Endothelial cell of umbilical vein (primary cell): ENCODE measurements at regions not wholly inside any gene's neighbourhood (a gene's known extent, or its start where the extent isn't known, plus 50 kb on each side); places are given as distances from the start of the nearest gene placed in this dataset.

Experiments
- BruUV-seq: library from RNA; stranded (reverse); fragments of 400-500 nt; replicated peaks from 2 replicates; lab custom pipeline; 2021; lab: Mats Ljungman, UMichigan
- CTCF ChIA-PET: fragments of 300-600, 350-600 bp; sonication (Branson Sonifier 250); formaldehyde crosslinking; loops from one replicate; lab custom pipeline; 2021; ENCODE audit warnings: antibody characterized with exemption, inconsistent platforms; lab: Charles Lee
- POLR2A ChIA-PET: fragments of 300-600, 350-600 bp; sonication (Branson Sonifier 250); formaldehyde crosslinking; loops from one replicate; lab custom pipeline; 2021; ENCODE audit warnings: antibody characterized with exemption, inconsistent platforms; lab: Charles Lee
- DNase-seq: peaks from one replicate; pipeline ENCODE4 v3.0.0-alpha.2; 2011; ENCODE audit warnings: low read depth, low spot score
- FAIRE-seq: peaks from 2 replicates; lab custom pipeline; 2011; peaks lifted over from hg19 to GRCh38; lab: Jason Lieb, UNC
- H2AFZ ChIP-seq: 2 replicates; pipeline ENCODE4 v1.6.0; 2012; ENCODE audit warnings: low read depth, low read length, control low read depth, inconsistent platforms
- H3K27ac ChIP-seq: 2 replicates; pipeline ENCODE4 v1.5.1; 2011; ENCODE audit warnings: low read depth, mild to moderate bottlenecking, control low read depth, low read length, moderate library complexity; ENCODE audit not compliant: insufficient read depth
- H3K27me3 ChIP-seq, 2 experiments: 2 replicates each; pipeline versions ENCODE4 v1.6.0 to v1.6.1; 2011; ENCODE audit warnings: low read length in 2 of 2, mixed read lengths in 1 of 2; ENCODE audit not compliant: control insufficient read depth in 2 of 2, insufficient read depth in 2 of 2
- H3K36me3 ChIP-seq, 2 experiments: 2 replicates in 1 of 2; 3 replicates in 1 of 2; pipeline ENCODE4 v1.5.1; 2011; ENCODE audit warnings: low read length in 2 of 2, mild to moderate bottlenecking in 1 of 2, moderate library complexity in 1 of 2; ENCODE audit not compliant: control insufficient read depth in 2 of 2, insufficient read depth in 2 of 2; ENCODE audit errors: extremely low read depth in 1 of 2
- H3K4me1 ChIP-seq: 3 replicates; pipeline ENCODE4 v1.5.1; 2011; ENCODE audit warnings: mild to moderate bottlenecking, low read length; ENCODE audit not compliant: control insufficient read depth, insufficient read depth; ENCODE audit errors: extremely low read depth
- H3K4me2 ChIP-seq: 2 replicates; pipeline ENCODE4 v1.6.1; 2011; ENCODE audit warnings: low read length, control low read depth, mixed read lengths; ENCODE audit not compliant: insufficient read depth
- H3K4me3 ChIP-seq, 3 experiments: fragments of 200-600 bp in 1 of 3; sonication (generic), shearing (Covaris generic) in 1 of 3; replicated peaks in 1 of 3; 2 replicates each; pipeline ENCODE4 v1.5.1; 2011 to 2016; ENCODE audit warnings: control low read depth in 3 of 3, low read length in 3 of 3, mild to moderate bottlenecking in 2 of 3, inconsistent platforms in 1 of 3, low read depth in 1 of 3, moderate library complexity in 1 of 3; ENCODE audit not compliant: insufficient read depth in 1 of 3
- H3K79me2 ChIP-seq: 2 replicates; pipeline ENCODE4 v1.6.0; 2012; ENCODE audit warnings: low read length, inconsistent platforms; ENCODE audit not compliant: control insufficient read depth, insufficient read depth
- H3K9ac ChIP-seq: replicated peaks from 2 replicates; pipeline ENCODE3; 2011; ENCODE audit warnings: low read length, control low read depth; ENCODE audit not compliant: insufficient read depth; ENCODE audit errors: extremely low read depth
- H3K9me1 ChIP-seq: replicated peaks from 3 replicates; pipeline ENCODE4 v1.6.0; 2011; ENCODE audit warnings: mild to moderate bottlenecking, low read length; ENCODE audit not compliant: control insufficient read depth, insufficient read depth; ENCODE audit errors: extremely low read depth
- H3K9me3 ChIP-seq: replicated peaks from 2 replicates; pipeline ENCODE4 v1.5.1; 2012; ENCODE audit warnings: low read length, inconsistent platforms; ENCODE audit not compliant: control insufficient read depth, insufficient read depth
- H4K20me1 ChIP-seq: replicated peaks from 2 replicates; pipeline ENCODE3; 2011; ENCODE audit warnings: mild to moderate bottlenecking, low read length; ENCODE audit not compliant: control insufficient read depth, insufficient read depth; ENCODE audit errors: extremely low read depth
- EZH2 ChIP-seq: IDR thresholded peaks from 2 replicates; pipeline ENCODE4 v1.6.1; 2012; ENCODE audit warnings: borderline replicate concordance, low read depth, mild to moderate bottlenecking, moderate library complexity, low read length, inconsistent platforms; ENCODE audit not compliant: severe bottlenecking
- dilution Hi-C: fragments of 300-500 bp; cut with MboI; formaldehyde crosslinking; loops from one replicate; pipeline ENCODE4 v1.15.0; 2019; ENCODE audit warnings: low sequenced_read_pairs; ENCODE audit not compliant: extremely low pct_ligation_motif_present
- intact Hi-C: fragments of 100-400 bp; cut with micrococcal nuclease; formaldehyde crosslinking; loops from one replicate; pipeline ENCODE4 v1.10.0; 2022
- TF ChIP-seq, protein P1 (sequence below): IDR thresholded peaks from 2 replicates; pipeline ENCODE4 v1.6.1; 2011; ENCODE audit not compliant: insufficient read depth, insufficient read length

DNA sequence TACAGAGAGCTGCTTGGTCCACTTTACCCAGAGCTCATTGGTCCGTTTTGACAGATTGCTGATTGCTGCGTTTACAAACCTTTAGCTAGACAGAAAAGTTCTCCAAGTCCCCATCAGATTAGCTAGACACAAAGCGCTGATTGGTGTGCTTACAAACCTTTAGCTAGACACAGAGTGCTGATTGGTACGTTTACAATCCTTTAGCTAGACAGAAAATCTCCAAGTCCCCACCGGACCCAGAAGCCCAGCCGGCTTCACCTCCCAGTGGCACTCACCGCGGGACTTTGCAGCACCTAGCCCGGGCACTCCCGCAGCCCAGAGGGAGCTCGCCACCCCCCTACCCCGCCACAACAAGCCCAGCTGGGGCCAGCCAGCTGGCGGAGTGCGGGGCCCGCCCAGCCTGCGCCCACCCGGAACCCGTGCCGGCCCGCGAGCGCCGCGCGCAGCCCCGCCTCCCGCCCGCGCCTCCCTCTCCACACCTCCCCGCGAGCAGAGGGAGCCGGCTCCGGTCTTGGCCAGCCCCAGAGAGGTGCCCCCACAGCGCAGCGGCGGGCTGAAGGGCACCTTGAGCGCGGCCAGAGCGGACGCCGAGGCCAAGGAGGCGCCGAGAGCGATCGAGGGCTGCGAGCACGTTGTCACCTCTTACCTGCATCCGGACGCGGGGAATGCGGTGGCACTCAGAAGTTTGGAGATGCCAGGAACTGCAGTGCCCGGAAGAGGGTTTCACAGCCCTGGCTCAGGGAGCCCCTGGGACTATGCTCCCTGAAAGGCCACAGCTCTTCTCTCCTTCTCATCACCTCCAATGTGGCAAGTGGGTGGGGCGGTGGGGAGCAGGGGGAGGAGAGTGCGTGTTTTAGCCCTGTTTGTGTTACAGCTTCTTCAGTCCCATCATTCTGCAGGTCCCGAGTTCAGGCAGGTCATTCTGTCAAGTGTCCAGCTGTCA, 1504.5 kb downstream of the CDH11 start:
- no peak for TF ChIP-seq EZH2
- no TSS peak for BruUV-seq
- Histone ChIP-seq H3K9me3 (no peaks in the 10 kb centered on the region), H3K36me3 (no peaks in the 10 kb centered on the region), H3K79me2 (no peaks in the 10 kb centered on the region), H3K27me3 (peaks cover 0 to 1% of the 10 kb centered on the region in 2 experiments), H3K4me3 (peak overlapping the region; percentile 1 to 51 (median 39)), H3K4me2 (peak overlapping the region; percentile 55), H3K9ac (no peak overlapping the region), H3K27ac (no peak overlapping the region), H2AFZ (peak overlapping the region; percentile 83), H3K9me1 (no peaks in the 10 kb centered on the region), H3K4me1 (peaks cover 20% of the 10 kb centered on the region), H4K20me1 (no peaks in the 10 kb centered on the region)
- FAIRE-seq (no peak), DNase-seq (peak; percentile 3)
- POLR2A ChIA-PET: no interaction called here
- intact Hi-C loops: no loop called here
- dilution Hi-C loops: no loop called here
- CTCF ChIA-PET: interaction anchor here (1.3 kb wide), 1 partner anchor 11 kb away, joined by 3 read pairs; no protein-coding TSS in a partner anchor

DNA sequence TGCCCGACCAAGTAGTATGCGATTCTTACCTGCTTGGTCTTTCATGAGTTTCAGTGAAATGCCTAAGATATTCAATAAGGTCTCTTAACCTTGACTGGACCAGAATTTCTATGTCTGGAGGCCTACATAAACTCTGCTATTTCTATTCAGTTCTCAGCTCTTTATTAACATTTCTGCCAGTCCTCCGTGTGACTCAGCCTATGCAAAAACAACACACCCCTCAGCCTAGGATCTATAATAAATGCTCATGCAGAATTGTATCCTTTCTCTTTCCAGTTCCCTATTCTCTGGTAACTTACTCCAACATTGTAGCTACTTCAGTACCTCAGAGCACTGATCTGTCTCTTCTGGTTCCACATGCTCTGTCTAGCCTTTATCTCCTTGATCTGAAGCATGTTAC, 1507.4 kb downstream of the CDH11 start:
- Histone ChIP-seq H3K4me2 (peak overlapping the region; percentile 29), H3K79me2 (no peaks in the 10 kb centered on the region), H3K27me3 (peaks cover 0 to 1% of the 10 kb centered on the region in 2 experiments), H3K36me3 (no peaks in the 10 kb centered on the region), H4K20me1 (no peaks in the 10 kb centered on the region), H3K4me1 (peaks cover 24% of the 10 kb centered on the region), H3K27ac (peak overlapping the region; percentile 58), H3K9ac (no peak overlapping the region), H3K9me1 (no peaks in the 10 kb centered on the region), H3K9me3 (no peaks in the 10 kb centered on the region), H2AFZ (peak overlapping the region; percentile 21), H3K4me3 (no peak overlapping the region)
- dilution Hi-C loops (no loop called here), intact Hi-C loops (no loop called here)
- POLR2A ChIA-PET: no interaction called here
- BruUV-seq: no TSS peak
- no peak for FAIRE-seq
- CTCF ChIA-PET: interaction anchor here (1.4 to 2.2 kb wide), 2 partner anchors 60 to 153 kb away, joined by 3 to 14 read pairs; no protein-coding TSS in a partner anchor
- TF ChIP-seq, protein P1, sequence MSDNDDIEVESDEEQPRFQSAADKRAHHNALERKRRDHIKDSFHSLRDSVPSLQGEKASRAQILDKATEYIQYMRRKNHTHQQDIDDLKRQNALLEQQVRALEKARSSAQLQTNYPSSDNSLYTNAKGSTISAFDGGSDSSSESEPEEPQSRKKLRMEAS: no peak
- no peak for TF ChIP-seq EZH2
- DNase-seq: peak; percentile 42
